GM12891 (cell line): ENCODE measurements at regions not wholly inside any gene's neighbourhood (a gene's known extent, or its start where the extent isn't known, plus 50 kb on each side); places are given as distances from the start of the nearest gene placed in this dataset.

Source experiments
- POLR2A ChIP-seq: IDR thresholded peaks from 2 replicates; pipeline ENCODE4 v1.6.1; 2011; ENCODE audit warnings: low read depth, low read length, control low read depth
- POLR2AphosphoS5 ChIP-seq: IDR thresholded peaks from 2 replicates; pipeline ENCODE4 v1.6.1; 2011; ENCODE audit warnings: low read depth, low read length, control low read depth
- TAF1 ChIP-seq: IDR thresholded peaks from 2 replicates; pipeline ENCODE4 v1.6.1; 2011; ENCODE audit warnings: low read depth, low read length, control low read depth

- TF ChIP-seq POLR2A (no peak), TAF1 (no peak), POLR2AphosphoS5 (no peak)
These were observed 543.7 kb downstream of the NPHP4 start for GRCh38 chr1:5448486-5448885.
